ENCODE measurements at regions not wholly inside any gene's neighbourhood (a gene's known extent, or its start where the extent isn't known, plus 50 kb on each side); places are given as distances from the start of the nearest gene placed in this dataset.

DNA sequence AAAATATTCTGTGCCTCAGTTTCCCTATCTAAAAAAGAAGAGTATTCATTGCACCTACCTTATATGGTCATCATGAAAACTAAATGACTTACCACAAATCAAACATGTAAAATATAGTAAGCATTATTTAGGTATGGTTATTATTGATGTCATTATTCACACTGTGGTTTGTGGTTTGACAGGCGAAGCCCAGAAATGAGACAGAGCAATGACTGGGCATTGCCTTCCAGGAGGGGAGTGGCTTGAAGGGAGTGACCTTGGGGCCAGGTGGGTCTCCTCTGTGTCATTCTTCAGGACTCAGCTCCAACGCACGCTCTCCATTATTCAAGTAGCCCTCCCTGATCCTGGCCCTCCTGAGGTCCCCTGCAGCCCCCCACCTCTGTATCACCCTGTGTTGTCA, 133.7 kb downstream of the DMRTA2 start:
- DNase-seq = no peak

DNA sequence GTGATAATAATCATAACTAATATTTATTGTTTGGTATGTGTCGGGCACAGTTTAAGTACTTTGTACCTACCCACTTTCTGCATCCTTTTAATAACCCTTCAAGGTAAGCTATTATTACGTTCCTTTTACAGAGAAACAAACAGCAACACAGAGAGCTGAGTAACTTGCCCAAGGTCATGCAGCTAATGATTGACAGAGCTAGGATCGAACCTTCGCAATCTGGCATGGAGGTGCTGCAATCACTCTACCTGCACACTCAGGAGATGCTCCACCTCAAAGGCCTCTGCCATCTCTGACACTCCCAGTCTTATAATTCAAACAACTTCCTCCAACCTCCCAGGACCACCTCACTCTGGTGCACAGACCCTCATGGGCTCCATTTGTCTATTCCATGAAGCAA, 137.2 kb downstream of the DMRTA2 start:
- DNase-seq = no peak

DNA sequence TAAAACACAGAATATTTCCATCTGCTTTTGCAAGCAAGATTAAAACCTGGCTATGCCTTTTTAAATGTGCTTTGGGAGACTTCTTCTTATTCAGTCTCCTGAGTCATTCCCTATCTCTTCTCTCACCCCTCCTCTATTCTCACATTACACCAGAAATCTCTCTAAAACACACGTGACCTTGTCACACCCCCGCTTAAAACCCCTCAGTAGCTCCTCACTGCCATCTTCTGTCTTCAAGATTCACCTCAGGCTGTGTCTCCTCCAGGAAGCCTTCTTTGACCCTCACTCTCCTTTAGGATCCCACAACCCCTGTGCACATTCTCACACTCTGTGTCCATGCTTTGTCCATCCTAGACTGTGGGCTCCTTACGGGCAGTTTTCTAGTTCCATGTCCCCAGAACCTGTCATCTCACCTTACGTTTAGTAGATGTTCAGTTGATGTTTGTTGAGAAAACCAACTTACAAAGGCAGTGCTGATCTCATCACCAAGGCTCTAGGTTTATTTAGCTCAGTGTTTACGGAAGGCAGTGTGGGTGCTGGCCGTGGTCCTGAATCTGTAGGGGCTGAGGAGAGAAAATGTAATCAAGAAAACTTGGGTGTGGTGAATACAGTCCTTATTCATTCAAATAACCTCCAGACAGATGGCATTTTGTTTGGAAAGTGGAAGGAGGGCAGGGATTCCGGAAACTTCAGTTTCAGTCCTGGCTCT, 143.5 kb downstream of the DMRTA2 start:
- no peak for DNase-seq

DNA sequence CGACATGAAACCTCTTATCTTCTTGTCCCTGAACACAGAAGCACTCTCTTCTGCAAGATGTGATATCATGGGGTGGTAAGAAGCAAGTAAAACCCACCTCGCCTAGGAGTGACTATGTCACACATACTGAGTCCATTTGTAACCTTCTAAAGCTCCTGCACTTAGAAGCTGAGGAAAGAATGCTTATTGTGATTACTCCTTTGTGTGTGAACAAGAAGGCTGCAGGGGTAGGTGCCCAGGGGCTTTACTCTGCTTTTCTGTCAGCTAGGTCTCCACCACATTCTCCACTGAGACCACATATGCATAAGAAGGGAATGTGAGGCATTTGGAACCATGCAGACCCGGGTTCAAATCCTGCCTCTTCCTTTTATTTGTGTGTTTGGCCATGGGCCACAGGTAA, 144.3 kb downstream of the DMRTA2 start:
- no peak for DNase-seq

DNA sequence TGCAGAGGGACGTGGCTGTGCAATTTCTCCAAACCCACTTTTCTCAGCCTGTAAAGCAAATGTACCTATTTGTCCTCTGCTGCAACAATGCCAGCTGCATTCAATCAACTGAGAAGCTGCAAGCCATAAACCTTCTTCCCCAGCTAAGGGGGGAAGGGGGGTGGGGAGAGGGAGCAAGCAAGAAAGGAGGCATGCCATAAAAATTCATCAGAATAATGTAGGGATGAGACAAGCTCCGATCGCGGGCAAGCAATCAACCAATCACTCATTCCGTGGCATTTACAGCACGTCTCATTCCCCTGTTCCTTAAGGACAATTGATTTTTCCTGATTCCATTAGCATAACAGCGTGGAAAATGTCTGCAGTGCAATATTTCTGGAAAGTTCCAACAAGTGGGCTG, 144.8 kb downstream of the DMRTA2 start:
- DNase-seq = no peak

DNA sequence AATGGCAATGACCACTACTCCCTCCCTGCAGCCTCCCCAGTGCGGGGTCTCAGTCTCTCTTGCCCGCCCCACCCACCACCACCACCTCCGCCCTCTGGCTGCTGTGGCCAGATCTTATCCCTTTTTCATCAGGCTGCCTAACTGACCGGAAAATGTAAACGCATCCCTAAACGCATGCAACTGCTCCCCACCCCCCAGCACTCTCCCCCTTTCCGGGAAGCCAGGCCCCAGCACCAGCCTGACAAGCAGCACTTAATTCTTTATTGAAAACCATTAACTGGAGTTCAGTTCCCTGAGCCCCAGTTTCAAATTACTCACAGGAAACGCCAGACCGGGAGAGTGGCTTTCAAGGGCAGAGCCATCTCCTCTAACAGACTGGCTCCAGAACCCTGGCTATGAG, 147.7 kb downstream of the DMRTA2 start:
- no peak for DNase-seq

DNA sequence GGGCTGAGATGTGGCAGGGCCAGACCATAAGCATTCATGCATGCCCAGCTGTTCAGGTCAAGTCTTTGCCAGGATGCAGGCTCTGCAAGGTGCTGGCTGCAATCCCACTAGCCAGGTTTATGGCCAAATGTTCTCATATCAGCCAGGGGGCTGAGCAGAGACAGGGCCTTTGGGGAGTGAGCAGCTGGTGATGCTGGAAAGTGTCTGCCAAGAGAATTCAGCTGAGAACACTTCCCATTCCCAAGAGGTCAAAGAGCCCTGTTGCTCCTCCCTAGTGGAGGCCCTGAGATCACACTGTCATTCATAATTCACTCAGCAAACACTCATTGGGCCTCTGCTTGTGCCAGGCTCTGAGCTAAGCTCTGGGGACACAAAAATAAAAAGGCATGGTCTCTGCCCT, 150.3 kb downstream of the DMRTA2 start:
- DNase-seq = no peak

DNA sequence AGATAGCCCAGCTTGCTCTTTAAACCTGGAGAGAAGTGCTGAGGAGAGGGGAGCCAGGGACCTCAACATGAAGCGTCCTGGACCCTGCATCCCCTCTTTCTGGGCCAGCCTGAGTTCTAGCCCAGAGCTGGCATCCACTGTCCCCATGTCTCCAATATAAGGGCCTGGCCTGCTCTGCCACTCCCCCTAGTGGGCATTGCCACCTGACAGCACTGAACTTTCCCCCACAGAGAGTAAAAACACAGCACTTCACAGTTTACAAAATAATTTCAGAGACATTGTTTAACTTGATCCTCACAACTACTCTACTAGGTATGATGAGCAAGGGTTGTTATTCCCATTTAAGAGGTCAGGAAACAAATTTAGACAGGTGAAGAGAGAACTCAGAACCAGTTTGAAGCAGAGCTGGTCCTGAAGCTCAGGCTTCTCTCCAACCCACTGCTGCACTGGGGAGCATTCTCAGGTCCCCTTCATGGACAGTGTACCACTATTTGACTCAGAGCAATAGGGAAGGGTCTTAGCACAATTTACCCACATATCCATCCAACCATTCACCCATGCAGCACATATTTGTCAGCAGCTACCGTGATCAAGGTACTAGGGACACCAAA, 151.2 kb downstream of the DMRTA2 start:
- DNase-seq = no peak

DNA sequence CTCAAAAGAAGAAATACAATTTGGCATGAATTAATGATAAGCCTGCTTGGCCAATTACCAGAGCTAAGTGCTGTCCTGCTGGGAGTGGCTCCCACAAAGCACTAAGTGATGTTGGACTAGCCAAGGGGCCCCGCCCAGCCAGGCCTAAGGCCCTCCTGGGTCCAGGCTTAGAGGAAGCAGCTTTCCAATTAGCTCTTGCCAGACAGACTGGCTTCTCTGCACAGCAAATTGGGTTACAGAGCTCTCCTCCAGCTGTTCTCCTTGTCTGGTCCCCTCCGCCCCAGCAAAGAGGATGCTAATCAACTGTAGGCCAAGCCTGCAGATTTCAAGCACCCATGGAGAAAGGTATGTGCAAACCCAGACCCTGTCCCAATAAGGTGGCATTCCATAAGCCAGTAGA, 151.9 kb downstream of the DMRTA2 start:
- no peak for DNase-seq

DNA sequence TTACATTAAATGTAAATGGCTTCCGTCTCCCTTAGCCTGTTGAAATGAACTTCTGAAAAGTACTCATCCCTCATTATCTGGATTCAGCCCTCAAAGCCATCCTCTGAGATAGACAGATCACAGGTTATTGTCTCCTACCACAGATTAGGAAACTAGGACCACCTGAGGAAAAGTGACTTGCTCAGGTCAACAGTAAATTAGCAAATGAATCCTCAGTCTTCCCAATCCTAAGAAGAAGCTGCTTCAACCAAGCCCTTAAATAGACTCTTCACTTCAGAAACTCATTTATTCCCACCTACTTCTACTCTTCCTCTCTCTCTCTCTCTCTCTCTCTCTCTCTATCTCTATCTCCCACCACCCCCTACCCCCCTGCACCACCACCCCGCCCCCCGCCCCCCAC, 152.3 kb downstream of the DMRTA2 start:
- DNase-seq = no peak

DNA sequence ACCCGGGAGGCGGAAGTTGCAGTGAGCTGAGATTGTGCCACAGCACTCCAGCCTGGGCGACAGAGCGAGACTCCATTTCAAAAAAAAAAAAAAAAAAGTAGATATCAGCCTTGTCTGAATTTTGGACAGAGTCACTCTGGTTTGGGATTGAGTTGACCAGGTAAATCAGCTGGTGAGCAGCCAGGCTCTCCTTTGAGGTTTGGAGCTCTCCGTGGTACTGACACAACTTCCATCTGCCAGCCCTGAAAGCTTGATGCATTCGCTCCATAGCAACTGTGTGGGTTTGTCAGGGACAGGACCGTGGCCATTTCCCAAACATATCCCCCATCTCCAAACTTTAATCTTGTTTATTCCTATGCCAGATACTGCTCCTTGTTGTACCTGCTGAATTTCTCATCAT, 155.2 kb downstream of the DMRTA2 start:
- no peak for DNase-seq

DNA sequence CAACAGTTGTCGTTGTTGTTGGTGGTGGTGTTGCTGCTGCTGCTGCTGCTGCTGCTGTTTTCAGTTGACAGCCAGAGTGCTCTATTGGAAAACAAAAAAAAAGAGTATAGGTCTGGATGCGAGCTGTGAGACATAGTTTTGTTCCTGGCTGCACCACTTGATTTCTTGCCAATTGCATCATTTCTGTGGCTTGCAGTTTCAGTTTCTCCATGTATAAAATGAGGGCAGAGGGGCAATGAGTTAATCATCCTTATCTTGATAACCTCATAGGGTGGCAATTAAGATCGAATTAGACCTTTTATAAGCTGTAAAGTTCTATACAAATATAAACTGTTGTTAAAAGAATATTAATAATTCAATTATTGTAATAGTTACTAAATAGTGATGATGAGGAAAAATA, 156.7 kb downstream of the DMRTA2 start:
- DNase-seq = no peak

DNA sequence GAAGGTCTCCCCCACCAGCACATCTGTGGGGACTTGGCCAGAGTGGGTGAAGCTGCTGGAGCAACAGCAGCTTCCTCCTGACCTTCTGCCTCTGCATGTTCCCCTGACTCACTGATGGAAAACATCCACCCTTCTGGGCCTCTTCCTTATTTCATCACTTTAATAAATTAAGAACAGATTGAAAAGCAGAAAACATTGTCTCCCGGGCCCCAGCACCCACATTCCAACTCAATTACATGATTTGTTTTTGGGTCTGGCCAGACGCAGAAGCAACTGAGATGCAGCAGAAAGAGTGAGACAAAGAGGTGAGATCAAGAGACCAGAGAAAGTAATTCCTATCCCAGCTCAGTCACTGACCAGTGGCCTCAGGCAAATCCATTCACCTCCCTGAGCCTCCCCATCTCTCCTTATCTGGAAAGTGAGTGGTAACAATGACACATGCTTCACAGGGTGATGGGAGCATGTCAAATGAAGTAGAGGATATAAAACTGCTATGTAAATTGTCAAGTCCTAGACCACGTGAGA, 157.1 kb downstream of the ELAVL4 start:
- DNase-seq = no peak

DNA sequence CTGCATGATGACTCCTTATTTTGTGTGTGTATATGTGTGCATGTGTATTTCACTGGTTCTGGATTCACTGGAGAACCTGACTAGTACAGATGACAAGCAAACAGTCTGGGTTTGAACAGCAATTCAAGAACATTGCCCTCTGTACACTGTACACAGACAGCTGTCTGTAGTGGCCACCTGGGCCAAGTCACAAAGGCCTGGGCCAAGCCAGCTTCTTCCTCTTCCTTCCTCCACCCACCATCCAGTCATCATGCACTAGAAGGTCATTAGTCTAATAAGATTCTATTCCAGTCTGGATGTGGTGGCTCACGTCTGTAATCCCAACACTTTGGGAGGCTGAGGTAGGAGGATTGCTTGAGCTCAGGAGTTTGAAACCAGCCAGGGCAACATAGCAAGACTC, 155.9 kb downstream of the ELAVL4 start:
- DNase-seq = no peak

DNA sequence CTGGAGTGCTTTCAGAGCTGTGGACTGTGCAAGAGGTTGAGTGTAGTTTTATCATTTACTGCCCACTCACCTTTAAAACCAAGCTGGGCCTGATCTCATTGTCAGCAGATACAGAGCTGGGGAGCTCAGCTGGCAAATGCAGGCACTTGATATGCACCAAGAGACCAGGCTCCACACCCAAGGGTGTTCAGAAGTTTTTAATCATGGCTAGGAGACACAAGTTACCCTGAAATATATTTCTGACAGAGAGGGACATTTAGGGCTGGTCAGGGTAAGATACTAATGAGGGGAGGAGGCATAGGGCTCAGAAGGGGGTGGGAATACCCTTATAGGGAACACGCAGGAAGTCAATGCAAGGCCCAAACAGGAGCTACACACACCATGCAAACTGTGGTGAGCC, 153.7 kb downstream of the ELAVL4 start:
- no peak for DNase-seq

DNA sequence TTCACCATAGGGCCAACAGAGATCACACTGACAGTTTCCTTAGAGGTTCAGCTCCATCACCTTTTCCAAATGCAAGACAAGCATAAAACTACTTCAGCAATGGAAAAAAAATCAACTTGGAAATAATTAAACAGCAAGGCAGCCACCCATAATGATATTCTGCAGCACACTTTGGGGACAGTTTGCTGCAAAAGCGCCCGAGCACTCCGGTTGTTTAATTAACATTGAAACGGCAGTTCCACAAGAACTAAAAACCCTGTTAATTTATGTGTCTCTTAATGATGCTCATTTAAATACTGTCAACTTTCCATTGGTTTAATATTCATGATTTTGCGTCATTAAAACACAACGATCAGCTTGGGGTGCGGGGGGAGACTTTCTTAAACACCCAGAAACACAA, 153.2 kb downstream of the ELAVL4 start:
- no peak for DNase-seq

DNA sequence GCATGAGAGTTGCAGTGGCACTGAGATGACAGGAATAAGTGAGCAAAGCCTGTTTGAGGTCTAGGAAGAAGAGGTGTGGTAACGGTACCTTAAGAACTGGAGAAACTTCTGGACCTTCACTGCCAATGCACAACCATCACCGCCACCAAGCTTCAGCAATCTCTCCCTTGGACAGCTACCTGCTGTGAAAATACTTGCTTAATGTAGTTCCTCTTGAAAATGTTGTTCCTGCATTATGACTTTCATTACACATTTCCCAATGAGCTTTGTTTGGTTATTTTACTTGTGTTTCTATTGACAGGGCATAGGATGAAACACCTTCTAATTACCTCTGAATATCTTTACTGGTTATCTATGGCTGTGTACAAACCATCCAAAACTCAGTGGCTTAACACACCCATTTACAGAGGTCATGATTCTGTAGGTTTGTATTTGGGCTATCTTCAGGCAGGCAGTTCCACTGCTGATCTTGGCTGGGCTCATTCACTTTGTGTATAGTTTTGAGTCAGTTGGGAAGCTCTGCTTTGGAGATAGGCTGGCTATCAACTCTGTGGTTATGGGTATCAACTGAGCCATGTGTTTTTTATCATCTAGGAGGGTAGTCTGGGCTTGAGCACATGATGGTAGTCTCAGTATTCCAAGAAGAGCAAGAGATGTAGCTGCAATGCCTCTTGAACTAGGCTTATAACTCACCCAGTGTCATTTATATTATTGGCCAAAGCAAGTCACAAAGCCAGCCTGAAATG, 149.4 kb downstream of the ELAVL4 start:
- DNase-seq = no peak

DNA sequence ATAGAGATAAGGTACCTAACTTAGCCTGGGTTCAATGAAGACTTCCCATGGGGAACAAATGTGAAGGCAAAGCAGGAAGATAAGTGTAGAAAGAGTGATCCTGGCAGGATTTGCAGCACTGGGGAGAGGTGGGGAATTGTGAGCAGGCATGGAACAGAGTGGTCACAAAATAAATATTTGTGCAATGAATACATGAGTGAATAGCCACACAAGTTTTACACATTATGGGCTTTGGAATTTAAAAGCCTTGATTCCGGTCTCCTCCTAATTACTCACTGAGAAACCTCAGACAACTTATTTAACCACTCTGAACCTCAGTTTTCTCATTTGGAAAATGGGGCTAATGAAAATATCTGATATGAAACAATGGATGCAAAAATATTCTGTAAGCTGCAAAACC, 148.3 kb downstream of the ELAVL4 start:
- DNase-seq = no peak

All from activated CD8-positive, alpha-beta memory T cell treated with anti-CD3 and anti-CD28 coated beads for 24 hours (primary cell).